Fibroblast of peridontal ligament (primary cell): ENCODE measurements at regions not wholly inside any gene's neighbourhood (a gene's known extent, or its start where the extent isn't known, plus 50 kb on each side); places are given as distances from the start of the nearest gene placed in this dataset.
"Not testable (repeated sequence)": the region's sequence is repeated elsewhere in the genome, so short reads cannot be mapped to it uniquely, and the experiment has no call there.

ENCODE experiments used
- DNase-seq: peaks from one replicate; pipeline ENCODE4 v3.0.0-alpha.2; 2010; ENCODE audit errors: extremely low read depth

- no peak for DNase-seq
Observed at GRCh38 chr1:229152311-229152710, 118.6 kb upstream of the RAB4A start.

GRCh38 chr1:229153955-229154548 lies 116.9 kb upstream of the RAB4A start:
- no peak for DNase-seq

GRCh38 chr1:229154811-229155210 lies 116.1 kb upstream of the RAB4A start:
- DNase-seq: no peak

GRCh38 chr1:229155472-229155871 lies 115.4 kb upstream of the RAB4A start:
- DNase-seq: no peak

GRCh38 chr1:229156872-229157271 lies 114.0 kb upstream of the RAB4A start:
- DNase-seq: no peak

GRCh38 chr1:229157480-229157879 lies 113.4 kb upstream of the RAB4A start:
- DNase-seq: no peak

GRCh38 chr1:229158341-229158921 lies 112.5 kb upstream of the RAB4A start:
- no peak for DNase-seq

- DNase-seq: no peak
Observed at GRCh38 chr1:229158927-229159326, 112.0 kb upstream of the RAB4A start.

GRCh38 chr1:229159668-229160544 lies 111.0 kb upstream of the RAB4A start:
- DNase-seq: no peak

GRCh38 chr1:229161740-229162139 lies 109.2 kb upstream of the RAB4A start:
- no peak for DNase-seq

GRCh38 chr1:229162825-229163515 lies 107.9 kb upstream of the RAB4A start:
- DNase-seq: no peak

- no peak for DNase-seq
Observed at GRCh38 chr1:229164348-229164747, 106.6 kb upstream of the RAB4A start.

GRCh38 chr1:229164836-229165735 lies 105.8 kb upstream of the RAB4A start:
- DNase-seq: no peak

GRCh38 chr1:229167318-229167717 lies 103.6 kb upstream of the RAB4A start:
- DNase-seq: no peak

- DNase-seq: no peak
Observed at GRCh38 chr1:229169399-229169798, 101.5 kb upstream of the RAB4A start.

GRCh38 chr1:229170274-229170673 lies 100.6 kb upstream of the RAB4A start:
- DNase-seq: no peak

- no peak for DNase-seq
Observed at GRCh38 chr1:229170778-229171505, 100.0 kb upstream of the RAB4A start.

- no peak for DNase-seq
Observed at GRCh38 chr1:229171934-229172333, 99.0 kb upstream of the RAB4A start.

GRCh38 chr1:229173491-229174476 lies 97.1 kb upstream of the RAB4A start:
- not testable (repeated sequence) for DNase-seq
